Brain microvascular endothelial cell (primary cell): ENCODE measurements at regions not wholly inside any gene's neighbourhood (a gene's known extent, or its start where the extent isn't known, plus 50 kb on each side); places are given as distances from the start of the nearest gene placed in this dataset.
"Not testable (repeated sequence)": the region's sequence is repeated elsewhere in the genome, so short reads cannot be mapped to it uniquely, and the experiment has no call there.

Experiments used
- DNase-seq: peaks from one replicate; pipeline ENCODE4 v3.0.0-alpha.2; 2020
- H3K27ac ChIP-seq: fragments of 250-450 bp; sonication (Bioruptor Pico); 2 replicates; pipeline ENCODE4 v1.5.1; 2020; ENCODE audit warnings: mild to moderate bottlenecking, moderate library complexity
- H3K27me3 ChIP-seq: fragments of 250-450 bp; sonication (Bioruptor Pico); replicated peaks from 2 replicates; pipeline ENCODE4 v1.5.1; 2020; ENCODE audit warnings: mild to moderate bottlenecking
- H3K36me3 ChIP-seq: fragments of 250-450 bp; sonication (Bioruptor Pico); replicated peaks from 2 replicates; pipeline ENCODE4 v1.5.1; 2020; ENCODE audit warnings: mild to moderate bottlenecking
- H3K4me3 ChIP-seq: 2 replicates; pipeline ENCODE4 v1.5.1; 2011; ENCODE audit warnings: low read depth, mild to moderate bottlenecking, control low read depth, low read length, moderate library complexity
- in situ Hi-C: cut with HindIII; loops from 2 replicates; pipeline ENCODE4 v1.10.0; 2017; ENCODE audit warnings: low sequenced_read_pairs, low pct_ligation_motif_present

DNA sequence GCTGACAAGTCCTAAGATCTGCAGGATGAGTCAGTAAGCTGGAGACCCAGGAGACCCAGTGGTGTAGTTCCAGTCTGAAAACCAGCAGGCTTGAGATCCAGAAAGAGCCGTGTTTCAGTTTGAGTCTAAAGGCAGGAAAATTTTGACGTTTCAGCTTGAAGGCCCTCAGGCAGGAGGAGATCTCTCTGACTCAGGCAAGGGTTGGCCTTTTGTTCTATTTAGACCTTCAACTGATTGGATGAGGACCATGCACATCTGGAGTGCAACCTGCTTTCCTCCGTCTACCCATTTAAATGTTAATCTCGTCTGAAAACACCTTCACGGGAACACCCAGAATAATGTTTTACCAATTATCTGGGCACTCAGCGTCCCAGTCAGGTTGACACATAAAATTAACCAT is 69.5 kb downstream of the NPIPA7 start:
- H3K36me3 ChIP-seq, H3K27ac ChIP-seq, DNase-seq, in situ Hi-C loops, H3K27me3 ChIP-seq, H3K4me3 ChIP-seq: not testable (repeated sequence)

GRCh38 chr16:16449712-16450237 is 70.8 kb downstream of the NPIPA7 start:
- H3K4me3 ChIP-seq, H3K27ac ChIP-seq, DNase-seq, H3K27me3 ChIP-seq, in situ Hi-C loops, H3K36me3 ChIP-seq: not testable (repeated sequence)

DNA sequence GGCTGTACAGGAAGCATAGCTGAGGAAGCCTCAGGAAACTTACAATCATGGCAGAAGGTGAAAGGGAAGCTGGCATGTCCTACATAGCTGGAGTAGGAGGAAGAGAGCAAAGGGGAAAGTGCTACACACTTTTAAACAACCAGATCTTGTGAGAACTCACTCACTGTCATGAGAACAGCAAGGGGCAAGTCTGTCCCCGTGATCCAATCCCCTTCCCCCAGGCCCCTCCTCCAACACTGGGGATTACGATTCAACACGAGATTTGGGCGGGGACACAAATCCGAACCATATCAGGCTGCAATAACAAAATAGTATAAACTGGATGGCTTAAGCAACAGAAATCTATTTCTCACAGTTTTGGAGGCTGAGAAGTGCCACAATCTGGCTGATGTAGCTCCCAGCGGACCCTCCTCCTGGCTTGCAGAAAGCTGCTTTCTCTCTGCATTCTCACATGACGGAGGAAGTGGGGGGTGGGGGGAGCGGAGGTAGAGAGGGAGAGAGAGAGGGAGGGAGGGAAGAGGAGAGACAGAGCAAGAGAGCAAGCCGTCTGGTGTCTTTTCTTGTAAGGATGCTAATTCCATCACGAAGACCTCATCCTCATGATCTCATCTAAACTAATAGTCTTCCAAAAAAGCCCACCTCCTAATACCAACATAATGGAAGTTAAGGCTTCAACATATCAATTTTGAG is 72.9 kb downstream of the NPIPA7 start:
- H3K4me3 ChIP-seq, H3K27me3 ChIP-seq, H3K36me3 ChIP-seq, in situ Hi-C loops, DNase-seq, H3K27ac ChIP-seq: not testable (repeated sequence)

GRCh38 chr16:16458579-16458978 is 79.6 kb downstream of the NPIPA7 start:
- H3K27ac ChIP-seq, H3K27me3 ChIP-seq, H3K36me3 ChIP-seq, in situ Hi-C loops, H3K4me3 ChIP-seq, DNase-seq: not testable (repeated sequence)

DNA sequence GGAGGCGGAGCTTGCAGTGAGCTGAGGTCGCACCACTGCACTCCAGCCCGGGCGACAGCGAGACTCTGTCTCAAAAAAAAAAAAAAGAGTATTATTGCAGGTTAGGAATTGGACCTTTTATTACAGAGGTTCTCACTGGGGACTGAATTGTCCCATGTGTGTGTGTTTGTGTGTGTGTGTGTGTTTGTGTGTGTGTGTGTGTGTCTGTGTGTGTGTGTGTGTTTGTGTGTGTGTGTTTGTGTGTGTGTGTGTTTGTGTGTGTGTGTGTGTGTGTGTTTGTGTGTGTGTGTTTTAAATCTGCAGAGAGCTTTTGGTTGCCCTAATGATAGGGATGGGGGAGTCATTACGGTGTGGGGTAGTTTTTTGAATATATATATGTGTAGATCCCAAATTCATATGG is 84.9 kb downstream of the NPIPA7 start:
- in situ Hi-C loops, H3K27me3 ChIP-seq, DNase-seq: not testable (repeated sequence)

GRCh38 chr16:16488919-16489318 is 110.0 kb downstream of the NPIPA7 start:
- H3K36me3 ChIP-seq, H3K27me3 ChIP-seq, H3K4me3 ChIP-seq, in situ Hi-C loops, H3K27ac ChIP-seq, DNase-seq: not testable (repeated sequence)

More for the DNA sequence above, 84.9 kb downstream of the NPIPA7 start:
- not testable (repeated sequence) for H3K4me3 ChIP-seq, H3K36me3 ChIP-seq, H3K27ac ChIP-seq

DNA sequence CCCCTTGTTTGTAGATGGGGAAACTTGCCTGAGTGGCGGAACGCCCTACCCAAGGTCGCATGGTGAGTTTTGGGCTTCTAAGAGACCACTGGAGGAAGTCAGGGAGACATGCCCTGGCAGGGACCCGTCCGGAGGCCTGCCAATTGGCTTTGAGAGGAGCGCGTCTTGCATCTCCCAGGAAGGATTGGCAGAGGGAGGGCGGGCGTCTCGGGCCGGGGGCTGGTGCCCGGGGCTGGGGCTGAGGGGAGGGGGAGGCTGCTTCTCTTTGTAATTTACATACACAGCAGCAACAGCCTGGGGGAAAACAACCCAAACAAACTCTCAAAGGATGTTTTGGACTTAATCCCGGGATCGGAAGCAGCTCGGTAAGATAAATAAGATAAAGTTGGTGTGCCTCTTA is 110.5 kb downstream of the NPIPA7 start:
- H3K4me3 ChIP-seq, H3K27me3 ChIP-seq, H3K27ac ChIP-seq, in situ Hi-C loops, DNase-seq, H3K36me3 ChIP-seq: not testable (repeated sequence)

GRCh38 chr16:16494114-16494513 is 115.2 kb downstream of the NPIPA7 start:
- H3K27me3 ChIP-seq, H3K27ac ChIP-seq, in situ Hi-C loops, DNase-seq, H3K4me3 ChIP-seq, H3K36me3 ChIP-seq: not testable (repeated sequence)

GRCh38 chr16:16494998-16495397 is 116.1 kb downstream of the NPIPA7 start:
- in situ Hi-C loops, H3K27ac ChIP-seq, H3K27me3 ChIP-seq, H3K36me3 ChIP-seq, DNase-seq, H3K4me3 ChIP-seq: not testable (repeated sequence)

DNA sequence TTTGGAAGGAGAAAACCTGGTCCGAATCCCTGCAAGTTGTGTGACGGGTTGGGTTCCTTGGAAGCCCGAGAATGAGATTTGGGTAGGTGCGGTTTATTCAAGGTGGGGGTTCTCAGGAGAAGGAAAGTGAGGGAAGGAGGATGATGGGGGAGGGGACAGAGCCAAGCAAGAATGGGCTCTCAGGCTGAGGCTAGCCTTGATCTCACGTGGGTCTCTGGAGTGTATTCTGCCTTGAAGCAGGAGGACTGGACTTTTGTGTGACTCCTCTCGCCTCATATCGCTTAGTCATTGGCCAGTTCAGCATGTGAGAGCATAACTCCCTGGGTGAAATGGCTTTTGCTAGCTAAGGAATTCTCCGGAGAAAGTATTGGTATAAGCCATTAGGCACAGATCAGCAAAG is 120.9 kb downstream of the NPIPA7 start:
- H3K36me3 ChIP-seq, H3K4me3 ChIP-seq, H3K27me3 ChIP-seq, H3K27ac ChIP-seq, DNase-seq, in situ Hi-C loops: not testable (repeated sequence)

- H3K27me3 ChIP-seq, DNase-seq, H3K36me3 ChIP-seq, H3K4me3 ChIP-seq, H3K27ac ChIP-seq, in situ Hi-C loops: not testable (repeated sequence)
Measured at GRCh38 chr16:16507041-16507440, 128.1 kb downstream of the NPIPA7 start.

GRCh38 chr16:16508344-16508743 is 129.4 kb downstream of the NPIPA7 start:
- H3K27ac ChIP-seq, DNase-seq, H3K27me3 ChIP-seq, in situ Hi-C loops, H3K36me3 ChIP-seq, H3K4me3 ChIP-seq: not testable (repeated sequence)

DNA sequence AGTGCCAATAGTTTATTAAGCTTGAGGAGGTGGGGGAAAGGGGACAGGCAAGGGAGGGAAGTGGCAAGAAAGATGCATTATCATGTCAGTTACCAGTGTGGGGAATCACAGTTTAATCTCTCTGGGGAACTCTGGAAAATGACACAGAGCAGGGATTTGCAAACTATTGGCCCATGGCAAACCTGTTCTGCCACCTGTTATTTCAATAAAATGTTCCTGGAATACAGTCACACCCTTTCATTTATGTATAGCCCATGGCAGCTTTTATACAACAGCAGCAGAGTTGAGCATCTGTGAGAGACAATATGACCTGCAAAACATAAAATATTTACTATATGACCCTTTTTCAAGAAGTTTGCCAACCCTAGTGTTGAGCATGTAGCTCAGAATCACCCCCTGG is 140.5 kb downstream of the NPIPA7 start:
- H3K4me3 ChIP-seq, DNase-seq, H3K27me3 ChIP-seq, H3K36me3 ChIP-seq, in situ Hi-C loops, H3K27ac ChIP-seq: not testable (repeated sequence)

GRCh38 chr16:16521239-16522002 is 142.5 kb downstream of the NPIPA7 start:
- in situ Hi-C loops, H3K27me3 ChIP-seq, H3K4me3 ChIP-seq, DNase-seq, H3K27ac ChIP-seq, H3K36me3 ChIP-seq: not testable (repeated sequence)

GRCh38 chr16:16526998-16527397 is 148.1 kb downstream of the NPIPA7 start:
- DNase-seq, in situ Hi-C loops, H3K27ac ChIP-seq: not testable (repeated sequence)

More at GRCh38 chr16:16526998-16527397, 148.1 kb downstream of the NPIPA7 start:
- not testable (repeated sequence) for H3K36me3 ChIP-seq, H3K27me3 ChIP-seq, H3K4me3 ChIP-seq
